ENCODE measurements at regions not wholly inside any gene's neighbourhood (a gene's known extent, or its start where the extent isn't known, plus 50 kb on each side); places are given as distances from the start of the nearest gene placed in this dataset.

GRCh38 chr6:170011204-170012036 lies 260.0 kb downstream of the ERMARD start:
- peaks cover 0 to 6% of the 10 kb centered on the region in 2 donors for H3K4me1 ChIP-seq
- no peak for DNase-seq (ENCODE audit: low spot score in 2 of 2)
- no peak overlapping the region for H3K4me3 ChIP-seq
- TF ChIP-seq CTCF (IDR thresholded peaks at IDR 0.05): no peak
- intact Hi-C loops (cut with DNase I): no loop called here
- no peak overlapping the region for H3K27ac ChIP-seq
- H3K9me3 ChIP-seq: no peaks in the 10 kb centered on the region
- no peaks in the 10 kb centered on the region for H3K36me3 ChIP-seq
- no peaks in the 10 kb centered on the region for H3K27me3 ChIP-seq

GRCh38 chr6:170010665-170011203 lies 259.3 kb downstream of the ERMARD start:
- peaks cover 0 to 6% of the 10 kb centered on the region in 2 donors for H3K4me1 ChIP-seq
- no peak for DNase-seq (ENCODE audit: low spot score in 2 of 2)
- no peak overlapping the region for H3K4me3 ChIP-seq
- H3K9me3 ChIP-seq: no peaks in the 10 kb centered on the region
- no peaks in the 10 kb centered on the region for H3K27me3 ChIP-seq
- no peak overlapping the region for H3K27ac ChIP-seq
- TF ChIP-seq CTCF (IDR thresholded peaks at IDR 0.05): no peak
- intact Hi-C loops (cut with DNase I): no loop called here
- no peaks in the 10 kb centered on the region for H3K36me3 ChIP-seq

GRCh38 chr6:170008294-170008785 lies 256.9 kb downstream of the ERMARD start:
- no peak for DNase-seq (ENCODE audit: low spot score in 2 of 2)
- H3K27me3 ChIP-seq: no peaks in the 10 kb centered on the region
- no peaks in the 10 kb centered on the region for H3K9me3 ChIP-seq
- TF ChIP-seq CTCF (IDR thresholded peaks at IDR 0.05): no peak
- intact Hi-C loops (cut with DNase I): no loop called here
- H3K4me1 ChIP-seq: peaks cover 0 to 6% of the 10 kb centered on the region in 2 donors
- no peaks in the 10 kb centered on the region for H3K36me3 ChIP-seq
- no peak overlapping the region for H3K4me3 ChIP-seq
- no peak overlapping the region for H3K27ac ChIP-seq

GRCh38 chr6:170007468-170008293 lies 256.3 kb downstream of the ERMARD start:
- DNase-seq (ENCODE audit: low spot score in 2 of 2): no peak
- Histone ChIP-seq H3K27ac (no peak overlapping the region), H3K4me3 (no peak overlapping the region), H3K27me3 (no peaks in the 10 kb centered on the region), H3K4me1 (peaks cover 0 to 6% of the 10 kb centered on the region in 2 donors), H3K36me3 (no peaks in the 10 kb centered on the region), H3K9me3 (no peaks in the 10 kb centered on the region)
- no peak for TF ChIP-seq CTCF (IDR thresholded peaks at IDR 0.05)
- intact Hi-C loops (cut with DNase I): no loop called here

- Histone ChIP-seq H3K27me3 (no peaks in the 10 kb centered on the region), H3K36me3 (no peaks in the 10 kb centered on the region), H3K4me1 (peaks cover 0 to 6% of the 10 kb centered on the region in 2 donors), H3K4me3 (no peak overlapping the region), H3K9me3 (no peaks in the 10 kb centered on the region), H3K27ac (no peak overlapping the region)
- intact Hi-C loops (cut with DNase I): no loop called here
- no peak for DNase-seq (ENCODE audit: low spot score in 2 of 2)
- no peak for TF ChIP-seq CTCF (IDR thresholded peaks at IDR 0.05)
These were observed 255.6 kb downstream of the ERMARD start for GRCh38 chr6:170006900-170007467.
